Anterior cingulate cortex (tissue), 58 donors: ENCODE measurements at regions not wholly inside any gene's neighbourhood (a gene's known extent, or its start where the extent isn't known, plus 50 kb on each side); places are given as distances from the start of the nearest gene placed in this dataset.

Source experiments
- DNase-seq, 58 donors: peaks; one replicate each; lab custom pipeline; 2025; lab: John Stamatoyannopoulos, UW

- DNase-seq = no peak
Measured at GRCh38 chr1:60988891-60989290, 93.5 kb upstream of the NFIA start.

GRCh38 chr1:60987904-60988303, 94.5 kb upstream of the NFIA start:
- DNase-seq = no peak

GRCh38 chr1:60984062-60984799, 98.1 kb upstream of the NFIA start:
- no peak for DNase-seq

GRCh38 chr1:60983701-60984061, 98.7 kb upstream of the NFIA start:
- no peak for DNase-seq

- DNase-seq = no peak
Measured at GRCh38 chr1:60982539-60982938, 99.8 kb upstream of the NFIA start.

- DNase-seq = no peak
Measured at GRCh38 chr1:60981357-60981756, 101.0 kb upstream of the NFIA start.

GRCh38 chr1:60978421-60979357, 103.7 kb upstream of the NFIA start:
- no peak for DNase-seq

- DNase-seq = no peak
Measured at GRCh38 chr1:60977661-60978060, 104.7 kb upstream of the NFIA start.

GRCh38 chr1:60974524-60975372, 107.6 kb upstream of the NFIA start:
- no peak for DNase-seq

- no peak for DNase-seq
Measured at GRCh38 chr1:60973668-60974067, 108.7 kb upstream of the NFIA start.

GRCh38 chr1:60972841-60973364, 109.5 kb upstream of the NFIA start:
- DNase-seq = no peak

GRCh38 chr1:60971330-60971729, 111.0 kb upstream of the NFIA start:
- DNase-seq = no peak

GRCh38 chr1:60969971-60970509, 112.3 kb upstream of the NFIA start:
- DNase-seq = peak in 12 of 58 donors; percentile 11 to 63 (median 30)

- no peak for DNase-seq
Measured at GRCh38 chr1:60965280-60965854, 117.0 kb upstream of the NFIA start.

- DNase-seq = peak in 1 of 58 donors; percentile 14
Measured at GRCh38 chr1:60963167-60963940, 119.0 kb upstream of the NFIA start.

- no peak for DNase-seq
Measured at GRCh38 chr1:60960891-60961461, 121.4 kb upstream of the NFIA start.

GRCh38 chr1:60959701-60960100, 122.7 kb upstream of the NFIA start:
- no peak for DNase-seq

GRCh38 chr1:60958001-60958400, 124.4 kb upstream of the NFIA start:
- no peak for DNase-seq

GRCh38 chr1:60956520-60956919, 125.8 kb upstream of the NFIA start:
- no peak for DNase-seq
